HEK293T (cell line): ENCODE measurements at regions not wholly inside any gene's neighbourhood (a gene's known extent, or its start where the extent isn't known, plus 50 kb on each side); places are given as distances from the start of the nearest gene placed in this dataset.

Experiments used
- CTCF ChIA-PET: fragments of 350-600 bp; formaldehyde crosslinking; extraction: SDS; loops from one replicate; lab custom pipeline; 2021; ENCODE audit warnings: antibody characterized with exemption, inconsistent platforms; lab: Yijun Ruan, JAX
- POLR2A ChIA-PET: fragments of 350-600 bp; formaldehyde crosslinking; extraction: SDS; loops from one replicate; lab custom pipeline; 2020; ENCODE audit warnings: antibody characterized with exemption, inconsistent platforms; lab: Yijun Ruan, JAX
- DNase-seq: peaks from one replicate; pipeline ENCODE4 v3.0.0; 2012; ENCODE audit warnings: mixed read lengths; ENCODE audit errors: extremely low spot score
- ARNT ChIP-seq: fragments of 450-650 bp; IDR thresholded peaks from 2 replicates; pipeline ENCODE4 v1.6.1; 2017; ENCODE audit warnings: mild to moderate bottlenecking
- BHLHE40 ChIP-seq: fragments of 450-650 bp; IDR thresholded peaks from 2 replicates; pipeline ENCODE4 v1.6.1; 2016; ENCODE audit warnings: mild to moderate bottlenecking, moderate library complexity, borderline replicate concordance
- CTBP1 ChIP-seq: fragments of 450-650 bp; IDR thresholded peaks from 2 replicates; pipeline ENCODE4 v1.6.1; 2016; ENCODE audit warnings: borderline replicate concordance
- ELF4 ChIP-seq: fragments of 450-650 bp; IDR thresholded peaks from 2 replicates; pipeline ENCODE4 v1.6.1; 2017; ENCODE audit warnings: antibody characterized with exemption
- FOXA1 ChIP-seq: fragments of 450-650 bp; IDR thresholded peaks from 2 replicates; pipeline ENCODE4 v1.6.1; 2016; ENCODE audit warnings: mild to moderate bottlenecking
- FOXK2 ChIP-seq: fragments of 450-650 bp; IDR thresholded peaks from 2 replicates; pipeline ENCODE4 v1.6.1; 2016; ENCODE audit warnings: mild to moderate bottlenecking
- FOXM1 ChIP-seq: fragments of 450-650 bp; IDR thresholded peaks from 2 replicates; pipeline ENCODE4 v1.6.1; 2017; ENCODE audit warnings: mild to moderate bottlenecking, borderline replicate concordance
- HDGF ChIP-seq: fragments of 450-650 bp; IDR thresholded peaks from 2 replicates; pipeline ENCODE4 v1.6.1; 2017; ENCODE audit warnings: antibody characterized with exemption, borderline replicate concordance
- L3MBTL2 ChIP-seq: fragments of 450-650 bp; conservative IDR thresholded peaks from 2 replicates; pipeline ENCODE4 v1.6.1; 2016; ENCODE audit warnings: mild to moderate bottlenecking
- LEF1 ChIP-seq: fragments of 450-650 bp; IDR thresholded peaks from 2 replicates; pipeline ENCODE4 v1.6.1; 2017; ENCODE audit warnings: mild to moderate bottlenecking, borderline replicate concordance
- NFRKB ChIP-seq: fragments of 450-650 bp; IDR thresholded peaks from 2 replicates; pipeline ENCODE4 v1.6.1; 2016; ENCODE audit warnings: mild to moderate bottlenecking, moderate library complexity
- SP1 ChIP-seq: fragments of 450-650 bp; IDR thresholded peaks from 2 replicates; pipeline ENCODE4 v1.6.1; 2017
- SUZ12 ChIP-seq: fragments of 450-650 bp; IDR thresholded peaks from 2 replicates; pipeline ENCODE4 v1.6.1; 2016; ENCODE audit warnings: mild to moderate bottlenecking
- TARDBP ChIP-seq: fragments of 450-650 bp; IDR thresholded peaks from 2 replicates; pipeline ENCODE4 v1.6.1; 2016
- ZNF384 ChIP-seq: fragments of 450-650 bp; IDR thresholded peaks from 2 replicates; pipeline ENCODE4 v1.6.1; 2016
- TF ChIP-seq, protein P1 (sequence below): fragments of 450-650 bp; IDR thresholded peaks from 2 replicates; pipeline ENCODE4 v1.6.1; 2016

DNA sequence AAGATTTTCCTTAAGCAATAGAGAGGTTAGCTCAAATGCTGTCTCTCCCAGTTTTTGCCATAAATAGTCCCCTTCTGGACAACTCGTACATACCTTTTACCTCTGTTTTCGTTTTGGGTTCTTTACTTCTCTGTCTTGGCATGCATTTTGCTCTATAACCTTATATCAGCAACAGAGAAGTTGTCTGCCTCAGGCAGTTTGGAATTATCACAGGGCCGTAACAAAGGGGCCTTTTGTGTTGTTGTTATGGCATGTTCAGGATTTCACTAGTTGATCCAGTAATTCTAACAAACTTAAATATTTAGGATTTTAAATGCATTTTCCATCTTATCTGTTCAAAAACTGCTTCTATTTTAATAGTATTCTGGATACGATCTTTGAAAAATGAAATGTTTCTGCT, 259.8 kb downstream of the CD109 start:
- no peak for TF ChIP-seq HDGF
- TF ChIP-seq ZNF384, result no peak
- TF ChIP-seq SP1, result no peak
- TF ChIP-seq LEF1, result no peak
- TF ChIP-seq TARDBP, result no peak
- TF ChIP-seq ELF4, result no peak
- no peak for TF ChIP-seq FOXM1
- TF ChIP-seq ARNT, result no peak
- no peak for TF ChIP-seq CTBP1
- no peak for TF ChIP-seq NFRKB
- no peak for TF ChIP-seq FOXA1
- no peak for TF ChIP-seq BHLHE40
- no peak for TF ChIP-seq FOXK2
- TF ChIP-seq SUZ12, result no peak
- TF ChIP-seq, protein P1, sequence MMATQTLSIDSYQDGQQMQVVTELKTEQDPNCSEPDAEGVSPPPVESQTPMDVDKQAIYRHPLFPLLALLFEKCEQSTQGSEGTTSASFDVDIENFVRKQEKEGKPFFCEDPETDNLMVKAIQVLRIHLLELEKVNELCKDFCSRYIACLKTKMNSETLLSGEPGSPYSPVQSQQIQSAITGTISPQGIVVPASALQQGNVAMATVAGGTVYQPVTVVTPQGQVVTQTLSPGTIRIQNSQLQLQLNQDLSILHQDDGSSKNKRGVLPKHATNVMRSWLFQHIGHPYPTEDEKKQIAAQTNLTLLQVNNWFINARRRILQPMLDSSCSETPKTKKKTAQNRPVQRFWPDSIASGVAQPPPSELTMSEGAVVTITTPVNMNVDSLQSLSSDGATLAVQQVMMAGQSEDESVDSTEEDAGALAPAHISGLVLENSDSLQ, result no peak
- no peak for TF ChIP-seq L3MBTL2
- DNase-seq, result no peak
- POLR2A ChIA-PET, result no interaction called here
- CTCF ChIA-PET, result no interaction called here

DNA sequence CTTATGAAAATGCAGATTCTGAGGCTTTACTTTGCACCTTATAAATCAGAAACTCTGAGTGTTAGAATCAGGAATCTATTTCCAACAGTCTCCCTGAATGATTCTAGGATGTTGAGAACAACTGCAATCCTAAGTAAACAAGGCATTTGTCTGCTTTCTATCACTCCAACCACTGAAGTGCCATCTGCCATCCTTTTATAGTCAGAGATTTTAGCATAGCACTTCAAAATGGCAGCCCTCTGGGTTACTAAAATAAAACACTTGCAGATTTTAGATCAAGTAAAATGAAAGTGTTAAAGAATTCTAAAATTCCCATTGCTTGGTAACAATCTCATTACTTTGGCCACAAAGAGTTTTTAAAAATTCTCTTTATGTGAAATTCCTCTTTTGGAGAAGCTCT, 258.9 kb downstream of the CD109 start:
- ChIA-PET CTCF (no interaction called here), POLR2A (no interaction called here)
- no peak for DNase-seq
- TF ChIP-seq TARDBP (no peak), ARNT (no peak), ZNF384 (no peak), FOXM1 (no peak), BHLHE40 (no peak), LEF1 (no peak), ELF4 (no peak), CTBP1 (no peak), NFRKB (no peak), FOXK2 (no peak), SUZ12 (no peak), FOXA1 (no peak)
- TF ChIP-seq, protein P1, result no peak

DNA sequence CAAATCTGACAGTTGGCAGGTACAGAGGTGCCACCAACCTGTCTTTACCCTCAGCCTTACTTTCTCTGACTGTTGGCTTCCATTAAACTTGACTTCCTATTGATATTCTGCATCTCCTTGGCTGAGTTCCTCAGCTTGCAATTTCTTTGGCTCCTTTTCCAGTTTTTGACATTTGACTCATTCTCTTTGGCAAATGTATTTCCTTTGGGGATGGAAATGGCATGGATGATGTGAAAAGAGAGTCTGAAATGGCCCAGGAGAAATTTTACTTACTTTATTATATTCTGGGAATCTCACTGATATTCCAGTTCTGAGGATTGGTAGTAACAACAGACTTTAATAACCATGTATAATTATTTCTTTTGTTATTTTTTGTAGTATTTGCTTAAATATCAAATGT, 255.2 kb downstream of the CD109 start:
- no peak for DNase-seq
- CTCF ChIA-PET, result no interaction called here
- POLR2A ChIA-PET, result interaction anchor here (0.6 kb wide), 1 partner anchor 19 kb away, joined by 4 read pairs; no protein-coding TSS in a partner anchor
- TF ChIP-seq SUZ12 (no peak), BHLHE40 (no peak), NFRKB (no peak), CTBP1 (no peak), L3MBTL2 (no peak), HDGF (no peak), FOXK2 (no peak), TARDBP (no peak), ELF4 (no peak), ARNT (no peak), ZNF384 (no peak), LEF1 (no peak), SP1 (no peak), FOXA1 (no peak)
- TF ChIP-seq, protein P1, result no peak

DNA sequence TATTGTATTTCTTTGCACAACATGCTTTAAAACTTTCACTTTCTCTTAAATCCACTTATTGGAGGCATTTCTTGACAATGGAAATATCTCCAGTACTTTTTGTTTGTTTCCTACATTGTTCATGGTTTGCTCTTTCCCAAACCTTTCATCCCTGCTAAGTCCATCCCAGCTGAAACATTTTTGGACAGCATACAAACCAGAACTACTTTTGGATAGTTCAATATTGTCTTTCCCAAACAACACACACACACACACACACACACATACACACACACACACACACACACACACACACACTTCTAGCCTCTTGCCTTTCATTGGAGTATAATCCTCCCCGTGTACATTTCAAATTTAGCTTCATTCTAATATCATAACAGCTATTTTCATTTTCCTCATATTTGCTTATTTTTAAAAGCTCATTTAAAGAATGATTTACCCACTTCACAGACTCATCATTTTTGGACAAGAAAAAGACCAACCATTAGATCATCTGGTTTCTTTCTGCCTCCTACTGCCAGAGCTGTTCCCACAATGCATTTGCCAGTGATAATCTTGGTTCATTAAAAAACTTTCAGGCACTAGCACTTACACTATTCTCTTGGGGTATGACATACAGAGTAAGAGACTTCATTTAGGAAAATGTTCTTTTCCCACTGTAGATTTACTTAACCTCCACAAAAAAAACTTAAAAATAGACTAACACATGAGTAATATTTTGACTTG, 248.1 kb downstream of the CD109 start:
- TF ChIP-seq ZNF384, result no peak
- no peak for TF ChIP-seq SP1
- TF ChIP-seq L3MBTL2, result no peak
- no peak for TF ChIP-seq NFRKB
- no peak for TF ChIP-seq HDGF
- TF ChIP-seq TARDBP, result no peak
- no peak for TF ChIP-seq SUZ12
- no peak for TF ChIP-seq ARNT
- no peak for TF ChIP-seq ELF4
- no peak for TF ChIP-seq BHLHE40
- TF ChIP-seq FOXK2, result no peak
- DNase-seq, result no peak
- ChIA-PET CTCF (interaction anchor here (0.5 kb wide), 1 partner anchor 511 kb away, joined by 3 read pairs; no protein-coding TSS in a partner anchor), POLR2A (no interaction called here)

DNA sequence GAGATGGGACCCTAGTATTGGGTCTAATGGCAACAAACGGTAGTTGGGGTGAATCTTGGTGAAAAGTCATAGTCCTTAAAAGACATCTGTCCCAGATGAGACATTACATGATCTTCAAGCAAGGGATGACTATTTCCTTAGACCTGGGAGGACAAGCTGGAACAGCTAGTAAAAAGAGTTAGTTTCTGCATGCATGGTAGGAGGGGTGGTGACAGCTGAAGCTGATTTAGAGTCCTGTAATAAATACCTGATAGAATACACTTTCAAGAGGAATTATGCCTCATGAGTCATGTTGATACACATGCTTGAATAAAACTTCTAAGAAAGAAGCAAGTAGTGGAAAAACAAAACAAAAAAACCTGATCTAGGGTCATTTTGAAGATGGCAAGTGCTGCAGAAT, 247.4 kb downstream of the CD109 start:
- ChIA-PET POLR2A (no interaction called here), CTCF (no interaction called here)
- DNase-seq, result no peak
- TF ChIP-seq HDGF, result no peak
- TF ChIP-seq, protein P1, result no peak
- no peak for TF ChIP-seq CTBP1
- TF ChIP-seq NFRKB, result no peak
- no peak for TF ChIP-seq L3MBTL2
- TF ChIP-seq ARNT, result no peak
- no peak for TF ChIP-seq FOXK2
- TF ChIP-seq ELF4, result no peak
- TF ChIP-seq BHLHE40, result no peak
